ENCODE measurements at regions not wholly inside any gene's neighbourhood (a gene's known extent, or its start where the extent isn't known, plus 50 kb on each side); places are given as distances from the start of the nearest gene placed in this dataset.

DNA sequence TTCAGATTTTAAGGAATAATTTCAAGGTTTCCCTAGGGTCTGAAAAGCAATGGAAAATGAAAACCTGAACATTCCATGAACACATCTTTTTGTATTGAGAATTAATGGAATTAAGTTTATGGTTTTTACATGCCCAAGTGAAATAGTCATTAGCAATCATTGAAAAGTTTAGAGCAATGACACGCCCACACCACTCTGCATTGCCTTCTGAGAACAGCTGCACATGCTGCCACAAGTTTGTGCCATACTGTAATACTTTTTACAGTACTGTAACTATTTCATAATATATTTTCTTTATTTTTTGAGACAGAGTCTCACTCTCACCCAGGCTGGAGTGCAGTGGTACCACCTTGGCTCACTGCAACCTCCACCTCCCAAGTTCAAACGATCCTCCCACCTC lies 345.2 kb upstream of the PMFBP1 start:
- DNase-seq (ENCODE audit: extremely low read depth in 1 of 2, low read depth in 1 of 2): no peak

DNA sequence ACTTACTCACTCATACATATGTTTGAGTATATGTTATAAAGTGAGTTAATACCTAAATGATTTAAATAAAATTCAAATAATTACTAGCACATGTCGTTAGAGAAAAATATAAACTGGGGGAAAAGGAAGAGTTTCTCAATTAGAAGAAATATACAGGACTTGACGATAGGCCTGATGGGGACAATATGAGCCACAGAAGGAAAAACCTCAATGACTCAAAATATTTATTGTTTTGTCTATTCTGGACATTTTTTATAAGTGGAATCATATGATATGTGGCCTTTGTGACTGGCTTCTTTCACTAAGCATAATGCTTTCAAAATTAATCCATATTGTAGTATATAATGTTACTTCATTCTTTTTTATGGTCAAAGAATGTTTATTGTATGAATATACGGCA lies 339.2 kb upstream of the PMFBP1 start:
- no peak for DNase-seq (ENCODE audit: extremely low read depth in 1 of 2, low read depth in 1 of 2)

DNA sequence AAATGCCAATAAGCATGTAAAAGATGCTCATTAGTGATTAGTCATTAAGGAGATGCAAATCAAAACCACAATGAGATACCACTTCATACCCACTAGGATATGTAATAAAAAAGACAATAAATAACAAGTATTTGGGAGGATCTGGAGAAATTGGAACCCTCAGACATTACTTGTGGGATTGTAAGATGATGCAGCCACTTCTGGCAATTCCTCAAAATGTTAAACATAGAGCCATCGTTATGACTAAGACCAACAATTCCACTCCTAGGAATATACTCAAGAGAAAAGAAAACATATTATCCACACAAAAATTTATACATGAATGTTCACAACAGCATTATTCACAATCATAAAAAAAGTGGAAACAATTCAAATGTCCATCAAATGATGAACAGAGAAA lies 336.2 kb upstream of the PMFBP1 start:
- no peak for DNase-seq (ENCODE audit: extremely low read depth in 1 of 2, low read depth in 1 of 2)

DNA sequence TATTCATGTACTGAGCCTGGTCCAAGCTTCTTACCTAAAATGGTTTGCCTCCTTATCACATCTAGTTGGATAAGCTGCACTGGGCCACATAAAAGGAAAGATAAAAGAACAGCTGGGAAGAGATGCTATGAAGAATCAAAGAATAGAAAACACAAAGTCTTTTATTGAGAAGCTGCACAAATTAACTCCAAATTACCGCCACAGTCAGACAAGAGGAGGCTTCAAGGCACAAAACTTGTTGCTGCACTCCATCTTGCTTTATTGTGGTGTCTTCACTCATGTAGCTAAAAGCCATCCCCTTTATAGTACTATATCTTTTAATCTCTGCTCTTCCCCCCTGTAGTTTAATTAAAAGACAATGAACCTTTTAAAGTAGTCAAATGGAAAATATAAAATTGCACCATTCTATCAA lies 330.6 kb upstream of the PMFBP1 start:
- DNase-seq (ENCODE audit: extremely low read depth in 1 of 2, low read depth in 1 of 2): no peak

DNA sequence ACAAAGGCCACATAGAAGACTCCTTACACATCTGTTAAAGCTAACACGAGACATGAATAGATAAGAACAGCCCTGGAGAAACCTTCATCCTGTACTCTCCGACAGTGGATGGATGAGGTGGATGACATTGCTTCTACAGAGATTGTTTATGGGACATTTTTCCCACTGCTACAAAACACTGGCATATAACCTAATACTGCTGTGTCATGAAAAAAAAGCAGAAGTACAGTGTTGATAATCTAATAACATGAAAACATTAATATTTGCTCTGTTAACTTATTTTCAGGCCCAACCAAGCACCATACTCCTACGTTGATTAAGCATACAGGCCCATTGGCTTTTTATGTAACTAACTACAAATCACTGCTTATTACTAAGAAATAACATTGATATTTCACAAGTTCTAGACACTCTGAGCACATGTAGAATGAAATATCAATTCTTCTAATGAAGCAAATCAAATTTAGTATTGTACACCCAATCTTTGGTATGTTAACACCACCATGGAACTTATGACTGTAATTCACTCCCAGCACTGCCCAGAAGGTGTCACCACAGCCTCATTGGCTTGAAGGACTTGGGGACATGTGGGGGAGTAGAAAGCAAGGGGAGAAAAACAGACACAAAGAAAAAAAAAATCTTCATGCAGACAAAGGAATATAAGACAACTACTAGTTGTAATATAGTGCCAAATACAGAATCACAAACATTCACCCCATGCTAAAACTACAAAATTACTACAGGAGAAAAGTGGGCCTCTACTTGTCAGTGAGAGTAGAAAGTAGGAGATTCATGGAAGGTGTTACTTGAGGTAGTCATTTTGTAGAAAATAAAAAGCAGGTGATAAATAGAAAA lies 330.0 kb upstream of the PMFBP1 start:
- DNase-seq (ENCODE audit: extremely low read depth in 1 of 2, low read depth in 1 of 2): peak in 1 of 2 donors; percentile 2

DNA sequence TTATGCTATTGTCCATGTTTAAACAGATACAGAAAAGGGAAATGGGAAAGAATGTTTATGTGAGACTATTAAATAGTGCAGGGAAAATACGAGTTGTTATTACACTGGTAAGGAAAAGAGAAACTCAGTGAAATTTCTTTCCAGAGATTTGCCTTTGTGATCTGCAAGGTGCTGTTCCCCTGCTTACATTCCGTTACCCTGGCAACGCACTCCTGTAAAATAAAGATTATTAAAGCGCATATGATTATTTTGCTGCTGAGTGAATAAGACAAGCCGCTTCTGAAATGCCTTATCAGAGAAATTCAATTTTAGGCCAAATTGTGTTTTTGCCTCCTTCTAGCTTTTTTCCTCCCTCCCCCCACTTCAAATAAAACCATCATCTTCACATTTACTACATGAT lies 328.6 kb upstream of the PMFBP1 start:
- no peak for DNase-seq (ENCODE audit: extremely low read depth in 1 of 2, low read depth in 1 of 2)

DNA sequence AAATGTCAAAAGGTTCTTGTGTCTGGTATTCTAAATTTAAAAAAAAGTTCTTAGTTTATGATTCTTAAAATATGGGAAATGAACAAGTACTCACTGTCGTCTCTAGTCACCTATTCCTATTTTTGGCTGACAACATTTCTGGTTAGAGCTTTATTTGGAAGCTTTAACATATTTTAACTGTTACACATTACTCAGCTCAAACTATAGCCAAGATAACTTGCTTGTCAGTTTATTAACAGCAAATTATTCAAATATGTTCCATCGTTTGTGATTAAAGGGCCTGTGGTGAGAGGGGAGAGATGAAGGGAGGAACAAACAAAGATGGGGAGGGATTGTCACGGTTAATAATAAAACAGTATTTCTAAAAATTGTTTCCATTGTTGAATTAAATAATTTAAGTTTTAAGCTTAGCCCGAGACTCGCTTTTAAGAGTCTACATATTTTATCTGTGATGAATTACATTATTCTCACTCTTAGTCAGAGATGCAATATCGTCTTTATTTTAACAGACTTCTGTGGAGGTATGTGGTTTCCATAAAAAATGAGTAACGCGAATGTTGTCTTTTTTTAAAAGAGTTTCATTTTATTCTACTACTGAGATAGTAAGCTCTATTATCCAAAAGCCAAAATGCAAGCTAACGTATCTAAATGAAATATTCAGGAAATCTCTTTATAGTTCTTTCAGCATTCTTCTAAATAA lies 321.9 kb upstream of the PMFBP1 start:
- no peak for DNase-seq (ENCODE audit: extremely low read depth in 1 of 2, low read depth in 1 of 2)

DNA sequence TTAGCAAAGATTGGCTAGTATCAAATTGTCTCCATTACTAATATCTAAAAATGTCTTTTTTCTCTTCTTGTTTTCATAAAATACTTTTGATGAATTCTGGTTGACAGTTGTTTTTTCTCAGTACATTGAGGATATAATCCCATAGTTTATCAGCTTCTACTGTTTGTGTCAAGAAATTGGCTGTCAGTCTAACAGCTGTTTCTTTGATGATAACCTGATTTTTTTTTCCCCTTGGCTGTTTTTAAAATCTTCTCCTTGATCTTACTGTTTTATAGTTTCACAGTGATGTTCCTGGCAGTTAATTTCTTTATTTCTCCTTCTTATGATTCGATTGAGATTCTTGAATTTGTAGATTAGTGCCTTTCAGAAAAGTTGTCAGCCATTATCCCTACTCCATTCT lies 315.3 kb upstream of the PMFBP1 start:
- no peak for DNase-seq (ENCODE audit: extremely low read depth in 1 of 2, low read depth in 1 of 2)

DNA sequence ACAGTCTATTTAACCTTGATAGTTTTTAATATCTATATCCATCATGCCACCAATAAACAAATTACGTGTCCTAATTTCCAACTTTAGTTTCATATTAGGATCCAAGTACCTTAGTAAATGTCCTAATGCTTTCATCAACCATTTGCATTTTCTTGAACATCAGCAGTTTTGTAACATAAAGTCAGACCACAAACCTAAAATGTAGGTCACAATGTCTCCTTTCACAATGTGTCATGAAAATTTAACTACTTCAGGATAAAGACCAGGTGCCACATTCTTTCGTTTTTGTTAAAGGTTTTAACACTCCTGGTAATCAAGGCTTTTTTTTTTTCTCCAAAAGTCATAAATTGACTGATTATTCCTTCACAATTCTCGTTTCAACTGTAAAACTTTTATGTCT lies 310.7 kb upstream of the PMFBP1 start:
- no peak for DNase-seq (ENCODE audit: extremely low read depth in 1 of 2, low read depth in 1 of 2)

DNA sequence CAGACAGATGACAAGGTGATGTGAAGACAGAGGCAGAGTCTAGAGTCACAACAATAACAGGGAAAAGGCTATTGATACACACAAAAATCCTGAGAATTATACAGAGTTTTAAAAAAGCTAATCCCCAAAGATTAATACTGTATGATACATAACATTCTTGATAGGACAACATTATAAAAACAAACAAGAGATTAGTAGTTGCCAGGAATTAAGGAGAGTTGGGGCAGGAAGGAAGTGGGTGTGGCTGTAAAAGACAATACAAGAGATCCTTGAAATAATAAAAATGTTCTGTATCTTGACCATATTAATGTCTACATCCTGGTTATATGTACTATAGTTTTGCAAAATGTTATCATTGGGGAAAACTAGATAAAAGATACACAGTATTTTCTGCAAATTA lies 309.5 kb upstream of the PMFBP1 start:
- no peak for DNase-seq (ENCODE audit: extremely low read depth in 1 of 2, low read depth in 1 of 2)

DNA sequence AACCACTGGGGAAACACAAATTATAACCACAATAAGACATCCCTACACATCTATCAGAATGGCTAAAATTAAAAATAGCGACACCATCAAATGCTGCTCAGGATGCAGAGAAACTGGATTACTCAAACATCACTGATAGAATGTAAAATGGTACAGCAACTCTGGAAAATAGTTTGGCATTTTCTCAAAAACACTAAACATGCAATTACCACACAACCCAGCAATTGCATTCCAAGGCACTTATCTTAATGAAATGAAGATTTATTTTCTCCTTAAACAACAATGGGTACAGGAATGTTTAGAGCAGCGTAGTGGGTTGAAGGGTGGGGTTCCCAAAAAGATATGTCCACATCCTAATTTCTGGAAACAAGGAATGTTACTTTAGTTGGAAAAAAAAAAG lies 309.0 kb upstream of the PMFBP1 start:
- no peak for DNase-seq (ENCODE audit: extremely low read depth in 1 of 2, low read depth in 1 of 2)

DNA sequence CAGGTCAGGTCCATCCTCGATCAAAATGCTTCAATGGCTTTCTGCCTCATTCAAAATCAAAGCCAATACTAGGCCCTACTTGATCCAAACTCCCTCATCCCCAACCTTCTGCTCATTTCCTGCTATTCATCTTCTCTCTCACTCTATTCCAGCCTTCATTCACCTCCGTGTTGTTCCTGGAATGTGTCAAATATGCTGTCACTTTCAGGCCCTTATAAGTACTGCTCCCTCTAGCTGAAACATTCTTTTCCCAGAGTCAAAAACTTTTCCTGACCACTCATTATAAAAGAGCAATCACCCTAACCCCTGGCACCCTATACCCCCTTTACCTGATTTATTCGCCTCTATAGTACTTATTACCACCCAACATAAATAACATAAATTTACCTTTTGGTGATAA lies 303.7 kb upstream of the PMFBP1 start:
- no peak for DNase-seq (ENCODE audit: extremely low read depth in 1 of 2, low read depth in 1 of 2)

DNA sequence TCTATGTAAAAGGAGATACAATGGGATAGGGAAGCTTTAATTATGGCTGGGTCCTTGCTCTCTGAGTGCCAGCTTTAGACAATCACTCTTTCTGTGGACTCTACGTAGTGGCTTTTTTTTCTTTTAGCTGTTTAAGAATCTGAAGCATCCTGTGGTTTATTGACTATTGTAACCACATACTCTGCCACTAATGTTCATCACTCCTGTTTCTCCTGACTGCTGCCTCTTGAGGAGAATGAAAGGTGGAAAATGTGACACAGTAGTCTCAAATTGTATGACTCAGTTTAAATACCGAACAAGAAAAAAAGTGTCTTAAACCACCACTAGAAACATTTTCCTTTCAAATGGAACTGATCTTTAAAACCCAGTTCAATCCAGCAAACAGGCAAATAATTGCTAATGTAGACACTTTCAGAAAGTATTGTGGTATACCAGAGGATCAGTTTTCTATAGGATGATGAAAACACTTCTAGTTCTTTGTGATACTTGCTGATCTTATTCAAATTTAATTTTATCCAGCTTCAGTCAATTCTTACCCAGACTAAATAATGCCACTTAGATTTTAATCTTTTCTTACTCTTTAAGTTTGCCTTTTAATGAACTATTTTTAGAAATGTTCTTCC lies 302.7 kb upstream of the PMFBP1 start:
- DNase-seq (ENCODE audit: extremely low read depth in 1 of 2, low read depth in 1 of 2): no peak

DNA sequence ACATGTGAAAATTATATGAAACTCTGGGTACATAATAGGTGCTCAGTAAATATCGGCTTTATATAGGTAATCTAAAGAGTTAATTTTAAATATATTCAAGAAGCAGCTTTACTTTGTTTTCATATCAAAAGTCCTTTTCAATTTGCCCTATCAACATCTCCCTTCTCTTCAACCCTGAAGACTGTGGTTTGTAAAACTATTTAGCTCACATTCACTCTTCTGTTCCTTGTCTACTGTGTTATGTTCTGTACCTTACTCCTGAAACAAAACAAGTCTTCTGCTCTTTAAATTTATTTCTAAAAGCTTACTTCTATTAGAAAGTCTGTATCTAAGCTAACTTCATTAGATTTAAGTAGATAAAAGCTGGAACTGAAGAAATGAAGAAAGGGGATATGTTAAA lies 301.7 kb upstream of the PMFBP1 start:
- no peak for DNase-seq (ENCODE audit: extremely low read depth in 1 of 2, low read depth in 1 of 2)

DNA sequence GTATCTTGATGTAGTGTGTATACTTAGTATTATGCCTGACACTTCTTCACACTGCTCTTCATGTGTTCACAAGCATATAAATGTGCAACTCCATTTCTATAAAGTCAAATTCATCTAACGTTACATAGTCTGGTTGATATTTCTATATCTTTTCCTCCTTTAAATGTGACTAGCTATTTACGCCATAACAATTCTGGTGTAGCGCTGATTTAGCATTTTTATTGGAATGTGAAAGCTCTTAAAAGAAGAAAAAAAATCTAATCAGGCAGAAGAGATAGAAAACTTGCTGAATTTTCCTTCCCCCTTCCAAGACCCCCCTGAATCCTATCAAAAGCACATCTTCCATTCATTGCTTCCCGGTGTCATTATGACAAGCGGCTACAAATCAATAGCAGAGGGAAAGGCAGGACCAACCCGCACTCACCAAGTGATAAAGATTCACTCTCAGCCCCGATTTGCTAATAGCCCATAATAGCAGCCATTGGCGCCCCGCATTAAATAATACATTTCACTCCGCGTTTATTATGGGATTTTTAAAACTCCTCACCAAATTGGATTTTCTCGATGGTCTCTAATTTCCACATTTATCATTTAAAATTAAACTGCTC lies 299.5 kb upstream of the PMFBP1 start:
- DNase-seq (ENCODE audit: extremely low read depth in 1 of 2, low read depth in 1 of 2): no peak

DNA sequence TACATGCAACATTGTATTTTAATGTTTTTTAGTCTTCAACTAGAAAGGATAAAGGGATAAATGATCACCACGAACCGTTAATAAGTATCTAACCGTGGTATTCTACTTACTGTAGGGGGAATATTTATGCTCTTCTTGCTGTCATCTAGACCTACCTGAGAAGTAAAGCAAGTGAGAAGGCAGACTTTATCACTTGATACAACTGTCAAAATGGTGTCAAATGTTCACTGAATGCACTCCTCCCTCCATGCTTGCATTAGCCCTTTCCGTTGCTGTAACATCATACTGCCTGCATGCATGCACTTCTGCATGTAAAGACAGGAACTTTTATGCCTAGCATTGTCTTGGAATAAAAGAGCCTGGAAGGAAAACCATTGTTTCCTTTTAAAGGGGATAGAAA lies 298.6 kb upstream of the PMFBP1 start:
- DNase-seq (ENCODE audit: extremely low read depth in 1 of 2, low read depth in 1 of 2): no peak

DNA sequence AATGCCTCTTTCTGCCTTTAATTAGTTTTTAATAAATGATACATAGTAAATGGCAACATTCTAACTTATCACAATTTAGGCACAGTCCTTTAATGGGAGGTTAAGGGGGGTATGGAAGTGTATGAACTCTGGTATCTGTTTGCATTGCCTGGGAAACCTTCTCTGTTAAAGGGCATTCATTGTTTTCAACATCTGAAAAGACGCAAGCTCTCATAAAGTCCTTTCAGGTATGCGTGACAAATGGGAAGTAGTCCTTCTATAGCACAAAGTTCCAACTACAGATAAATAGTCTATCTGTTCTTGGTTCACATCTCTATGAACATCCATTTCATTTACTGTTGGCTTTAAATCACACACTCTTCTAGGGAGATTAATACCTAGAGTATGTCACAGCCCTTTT lies 298.0 kb upstream of the PMFBP1 start:
- DNase-seq (ENCODE audit: extremely low read depth in 1 of 2, low read depth in 1 of 2): no peak

DNA sequence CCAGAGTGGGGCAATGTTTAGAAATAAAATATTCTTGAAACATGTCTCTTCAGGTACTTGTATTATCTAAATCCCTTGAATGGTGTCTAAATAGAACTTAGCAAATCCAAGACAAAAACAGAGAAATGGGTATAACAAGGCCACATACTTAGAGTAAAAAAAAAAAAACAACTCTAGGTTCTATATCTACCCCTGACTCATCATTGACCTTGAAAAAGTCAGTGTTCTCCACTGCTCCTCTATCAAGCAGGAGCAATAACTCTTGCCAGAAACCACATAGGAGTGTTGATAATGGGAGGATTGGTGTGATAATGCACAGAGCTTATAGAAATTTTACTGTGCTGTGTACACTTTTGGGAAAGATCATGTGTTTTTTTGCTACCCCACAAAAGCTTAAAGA lies 296.6 kb upstream of the PMFBP1 start:
- DNase-seq (ENCODE audit: extremely low read depth in 1 of 2, low read depth in 1 of 2): no peak

DNA sequence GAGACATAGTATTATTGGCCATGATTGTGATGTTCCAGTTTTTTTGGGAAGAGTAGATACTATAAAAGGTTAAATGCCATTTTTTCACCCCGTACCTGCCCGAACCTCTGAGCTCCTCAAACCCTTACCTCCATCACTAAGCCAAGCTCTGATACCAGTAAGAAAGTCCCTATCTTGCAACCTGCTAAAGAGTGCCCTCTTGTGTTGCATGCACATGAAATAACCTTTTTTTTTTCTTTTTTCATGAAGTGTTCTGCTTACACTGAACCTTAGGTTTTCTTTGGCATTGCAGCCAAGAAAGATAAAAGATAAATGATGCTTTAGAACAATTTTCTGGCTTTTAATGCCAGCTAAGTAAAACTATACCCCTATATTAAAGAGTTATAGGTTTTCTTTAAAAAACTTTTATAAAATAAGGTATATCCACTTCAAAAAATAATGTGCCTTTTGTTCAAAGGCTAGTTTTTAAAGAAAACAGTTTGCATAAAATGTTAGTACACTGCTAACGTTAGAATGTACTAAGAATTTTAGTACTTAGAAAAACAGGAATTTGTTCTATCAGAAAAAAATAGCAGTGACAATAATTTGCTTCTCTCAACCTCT lies 295.3 kb upstream of the PMFBP1 start:
- DNase-seq (ENCODE audit: extremely low read depth in 1 of 2, low read depth in 1 of 2): no peak

DNA sequence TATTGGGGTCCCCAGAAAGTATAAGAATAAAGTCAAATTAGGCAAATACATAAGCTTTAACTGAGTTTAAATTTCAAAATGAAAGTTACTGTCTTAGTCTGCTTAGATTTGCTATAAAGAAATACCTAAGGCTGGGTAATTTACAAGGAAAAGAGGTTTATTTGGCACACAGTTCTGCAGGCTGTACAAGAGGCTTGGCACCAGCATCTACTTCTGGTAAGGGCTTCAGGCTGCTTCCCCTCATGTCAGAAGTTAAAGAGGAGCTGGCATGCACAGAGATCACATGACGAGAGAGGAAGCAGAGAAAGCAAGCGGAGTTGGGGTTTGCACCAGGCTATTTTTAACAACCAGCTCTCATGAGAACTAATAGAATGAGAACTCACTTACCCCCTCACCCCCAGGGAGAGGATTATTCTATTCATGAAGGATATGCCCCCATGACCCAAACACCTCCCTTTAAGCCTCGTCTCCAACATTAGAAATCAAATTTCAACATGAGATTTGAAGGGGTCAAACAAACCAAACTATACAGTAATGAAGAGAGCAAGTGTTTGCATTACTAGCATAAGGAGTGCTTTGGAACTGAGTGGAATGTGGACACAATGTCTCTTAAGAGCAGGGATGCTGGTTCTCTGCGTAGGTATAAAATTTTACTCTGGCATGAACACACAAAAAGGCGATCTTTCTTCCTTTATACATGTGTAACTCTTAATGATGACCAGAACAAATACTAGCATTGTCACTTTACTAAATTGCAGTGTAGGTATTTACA lies 292.8 kb upstream of the PMFBP1 start:
- no peak for DNase-seq (ENCODE audit: extremely low read depth in 1 of 2, low read depth in 1 of 2)

DNA sequence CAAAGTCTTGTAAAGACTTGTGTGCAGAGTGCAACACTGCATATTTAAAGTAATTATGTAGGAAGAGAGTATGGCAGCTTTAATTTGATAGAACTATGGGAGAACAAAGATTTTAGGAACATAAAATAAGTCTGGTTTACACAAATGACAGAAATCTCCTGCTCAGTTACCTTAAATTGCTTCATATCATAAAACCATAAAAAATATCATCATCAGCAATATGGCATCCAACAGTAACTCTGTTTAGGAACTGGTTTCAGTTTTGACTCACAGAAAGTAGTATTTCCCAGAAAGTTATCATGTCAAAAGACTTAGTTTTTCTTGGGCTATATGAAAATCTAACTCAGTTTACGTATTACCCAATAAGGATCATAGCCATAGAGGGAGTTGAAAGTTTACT lies 292.1 kb upstream of the PMFBP1 start:
- no peak for DNase-seq (ENCODE audit: extremely low read depth in 1 of 2, low read depth in 1 of 2)
